Endothelial cell (in vitro differentiated cells): ENCODE measurements at regions not wholly inside any gene's neighbourhood (a gene's known extent, or its start where the extent isn't known, plus 50 kb on each side); places are given as distances from the start of the nearest gene placed in this dataset.

Experiments used
- DNase-seq: peaks from one replicate; pipeline ENCODE4 v3.0.0; 2021; ENCODE audit warnings: low spot score
- H3K27ac Mint-ChIP-seq: one replicate; pipeline ENCODE4 v1.8.0; 2021; ENCODE audit warnings: mixed read lengths, inconsistent platforms; ENCODE audit not compliant: unreplicated experiment
- H3K27me3 Mint-ChIP-seq: one replicate; pipeline ENCODE4 v1.8.0; 2021; ENCODE audit warnings: mild to moderate bottlenecking, moderate library complexity, mixed read lengths, inconsistent platforms; ENCODE audit not compliant: unreplicated experiment
- H3K36me3 Mint-ChIP-seq: one replicate; pipeline ENCODE4 v1.8.0; 2021; ENCODE audit warnings: mild to moderate bottlenecking, low read depth, mixed read lengths, inconsistent platforms; ENCODE audit not compliant: unreplicated experiment
- H3K4me1 Mint-ChIP-seq: one replicate; pipeline ENCODE4 v1.8.0; 2021; ENCODE audit warnings: mild to moderate bottlenecking, mixed read lengths, inconsistent platforms; ENCODE audit not compliant: unreplicated experiment
- H3K4me3 Mint-ChIP-seq: one replicate; pipeline ENCODE4 v1.8.0; 2021; ENCODE audit warnings: mild to moderate bottlenecking, mixed read lengths, inconsistent platforms; ENCODE audit not compliant: unreplicated experiment
- H3K9me3 Mint-ChIP-seq: one replicate; pipeline ENCODE4 v1.8.0; 2021; ENCODE audit warnings: mixed read lengths, inconsistent platforms; ENCODE audit not compliant: unreplicated experiment
- CTCF ChIP-seq: fragments of 200-600 bp; sonication (generic); IDR thresholded peaks from one replicate; pipeline ENCODE4 v1.5.0; 2021; ENCODE audit warnings: antibody characterized with exemption; ENCODE audit not compliant: unreplicated experiment

DNA sequence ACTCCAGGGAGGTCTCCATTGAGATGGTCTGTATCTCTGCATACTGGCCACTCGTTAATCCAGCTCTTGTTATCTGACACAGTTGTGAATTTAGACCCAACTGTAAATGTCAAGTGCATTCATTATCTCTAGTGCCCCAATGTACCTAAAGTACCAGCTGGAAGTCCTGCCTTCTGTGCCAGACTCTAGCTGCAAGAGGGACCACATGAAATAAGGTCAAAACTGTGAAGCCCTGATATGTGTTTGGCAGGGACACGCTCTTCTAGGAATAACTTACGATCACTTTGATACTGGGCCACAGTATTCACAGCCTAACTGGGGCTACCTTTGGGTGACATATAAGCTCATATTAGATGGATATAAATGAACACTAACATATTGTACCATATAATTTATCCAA lies 268.5 kb downstream of the LRIG3 start:
- no peak overlapping the region for H3K27ac Mint-ChIP-seq
- TF ChIP-seq CTCF, result no peak
- no peak overlapping the region for H3K4me3 Mint-ChIP-seq
- DNase-seq, result no peak
- no peaks in the 10 kb centered on the region for H3K4me1 Mint-ChIP-seq
- peaks cover 1% of the 10 kb centered on the region for H3K36me3 Mint-ChIP-seq
- peaks cover 2% of the 10 kb centered on the region for H3K9me3 Mint-ChIP-seq
- peaks cover under 1% of the 10 kb centered on the region for H3K27me3 Mint-ChIP-seq

- no peaks in the 10 kb centered on the region for H3K4me1 Mint-ChIP-seq
- no peak overlapping the region for H3K27ac Mint-ChIP-seq
Observed at GRCh38 chr12:58654021-58654420, 266.3 kb downstream of the LRIG3 start.

DNA sequence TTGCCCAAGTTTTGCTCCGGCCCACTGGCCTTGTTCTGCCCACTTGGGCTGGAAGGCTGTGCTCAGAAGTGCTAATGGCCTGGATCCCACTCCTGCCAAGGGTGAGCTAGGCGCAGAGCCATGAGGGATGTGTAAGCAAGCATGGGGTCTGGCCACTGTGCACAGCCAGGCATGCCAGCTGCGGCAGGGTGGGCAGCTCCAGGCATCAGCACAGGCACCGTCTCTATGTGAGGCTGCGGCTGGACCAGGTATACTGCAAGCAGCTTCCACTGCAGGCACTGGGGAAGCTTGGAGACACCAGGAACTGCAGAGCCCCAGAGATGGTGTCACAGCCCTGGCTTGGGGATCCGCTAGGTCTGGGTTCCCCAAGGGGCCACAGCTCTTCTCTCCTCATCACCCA lies 264.9 kb downstream of the LRIG3 start:
- no peak overlapping the region for H3K27ac Mint-ChIP-seq
- H3K27me3 Mint-ChIP-seq, result peaks cover 1% of the 10 kb centered on the region
- TF ChIP-seq CTCF, result no peak
- H3K4me1 Mint-ChIP-seq, result no peaks in the 10 kb centered on the region
- no peak overlapping the region for H3K4me3 Mint-ChIP-seq
- peaks cover 4% of the 10 kb centered on the region for H3K36me3 Mint-ChIP-seq
- no peak for DNase-seq
- peaks cover 4% of the 10 kb centered on the region for H3K9me3 Mint-ChIP-seq

More at GRCh38 chr12:58654021-58654420, 266.3 kb downstream of the LRIG3 start:
- no peak overlapping the region for H3K4me3 Mint-ChIP-seq
- peaks cover 4% of the 10 kb centered on the region for H3K36me3 Mint-ChIP-seq
- peaks cover 4% of the 10 kb centered on the region for H3K9me3 Mint-ChIP-seq
- no peak for DNase-seq
- no peak for TF ChIP-seq CTCF
- peaks cover 1% of the 10 kb centered on the region for H3K27me3 Mint-ChIP-seq

- no peak for TF ChIP-seq CTCF
- Mint-ChIP-seq H3K4me1 (no peaks in the 10 kb centered on the region), H3K27me3 (peaks cover 1% of the 10 kb centered on the region), H3K36me3 (peaks cover 4% of the 10 kb centered on the region), H3K4me3 (no peak overlapping the region), H3K27ac (no peak overlapping the region), H3K9me3 (peaks cover 4% of the 10 kb centered on the region)
- no peak for DNase-seq
Observed at GRCh38 chr12:58656254-58657009, 263.9 kb downstream of the LRIG3 start.

DNA sequence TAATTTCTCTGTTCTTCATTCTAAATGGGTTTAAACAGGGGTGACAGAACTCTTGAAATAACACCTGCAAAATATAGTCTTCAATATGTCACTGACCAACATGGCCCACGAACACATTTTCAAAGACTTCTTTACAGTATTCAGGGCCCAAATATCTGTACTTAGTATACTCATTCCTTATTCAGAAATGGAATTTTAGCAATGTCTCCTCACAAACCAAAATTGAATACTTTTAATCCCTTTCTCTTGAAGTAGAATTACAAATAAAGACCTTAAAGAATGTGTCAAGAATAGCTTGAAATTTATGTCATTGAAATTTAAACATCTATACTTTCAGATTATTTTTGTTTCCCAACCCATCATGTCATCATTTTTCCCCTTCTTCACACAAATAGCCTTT lies 263.1 kb downstream of the LRIG3 start:
- H3K4me3 Mint-ChIP-seq, result no peak overlapping the region

More for the DNA sequence above, 263.1 kb downstream of the LRIG3 start:
- Mint-ChIP-seq H3K9me3 (peaks cover 4% of the 10 kb centered on the region), H3K36me3 (peaks cover 4% of the 10 kb centered on the region), H3K27me3 (peaks cover 1% of the 10 kb centered on the region), H3K27ac (no peak overlapping the region), H3K4me1 (no peaks in the 10 kb centered on the region)
- TF ChIP-seq CTCF, result no peak
- no peak for DNase-seq
